ENCODE measurements at regions not wholly inside any gene's neighbourhood (a gene's known extent, or its start where the extent isn't known, plus 50 kb on each side); places are given as distances from the start of the nearest gene placed in this dataset.
"Not testable (repeated sequence)": the region's sequence is repeated elsewhere in the genome, so short reads cannot be mapped to it uniquely, and the experiment has no call there.

- no peak for DNase-seq (ENCODE audit: low read depth in 3 of 3)
These were observed 143.6 kb upstream of the FAM47A start for GRCh38 chrX:34275699-34276098.

GRCh38 chrX:34270434-34270833 lies 138.3 kb upstream of the FAM47A start:
- no peak for DNase-seq (ENCODE audit: low read depth in 3 of 3)

- no peak for DNase-seq (ENCODE audit: low read depth in 3 of 3)
These were observed 106.8 kb upstream of the FAM47A start for GRCh38 chrX:34238896-34239295.

GRCh38 chrX:34230156-34230555 lies 98.0 kb upstream of the FAM47A start:
- not testable (repeated sequence) for DNase-seq (ENCODE audit: low read depth in 3 of 3)

- DNase-seq (ENCODE audit: low read depth in 3 of 3) = no peak
These were observed 95.7 kb upstream of the FAM47A start for GRCh38 chrX:34227804-34228203.

GRCh38 chrX:34223574-34223973 lies 91.5 kb upstream of the FAM47A start:
- DNase-seq (ENCODE audit: low read depth in 3 of 3) = no peak

- no peak for DNase-seq (ENCODE audit: low read depth in 3 of 3)
These were observed 85.9 kb upstream of the FAM47A start for GRCh38 chrX:34218063-34218462.

GRCh38 chrX:34197946-34198345 lies 65.8 kb upstream of the FAM47A start:
- DNase-seq (ENCODE audit: low read depth in 3 of 3) = no peak
